Kidney (tissue), 13 donors: ENCODE measurements at regions not wholly inside any gene's neighbourhood (a gene's known extent, or its start where the extent isn't known, plus 50 kb on each side); places are given as distances from the start of the nearest gene placed in this dataset.

Experiments used
- DNase-seq, 5 donors: peaks; one replicate each; pipeline ENCODE4 v3.0.0-alpha.2; 2013 to 2020
- FAIRE-seq: peaks from 2 replicates; lab custom pipeline; 2012; peaks lifted over from hg19 to GRCh38; lab: Jason Lieb, UNC
- H3K27ac ChIP-seq, 2 donors: one replicate each; pipeline ENCODE4 v1.7.0; 2013; ENCODE audit warnings: low read depth in 2 of 2, low read length in 2 of 2, inconsistent platforms in 1 of 2
- H3K27me3 ChIP-seq: one replicate; pipeline ENCODE4 v1.7.1; 2013; ENCODE audit warnings: low read length, inconsistent platforms; ENCODE audit not compliant: control insufficient read depth, insufficient read depth
- H3K36me3 ChIP-seq, 3 donors: one replicate each; pipeline versions ENCODE4 v1.7.0 to v1.7.1; 2013; ENCODE audit warnings: low read length in 3 of 3, control low read depth in 1 of 3, inconsistent platforms in 1 of 3; ENCODE audit not compliant: insufficient read depth in 3 of 3, control insufficient read depth in 2 of 3
- H3K4me1 ChIP-seq, 3 donors: one replicate each; pipeline versions ENCODE4 v1.7.0 to v1.7.1; 2013; ENCODE audit warnings: low read length in 3 of 3, inconsistent platforms in 1 of 3, low read depth in 1 of 3; ENCODE audit not compliant: control insufficient read depth in 2 of 3, insufficient read depth in 2 of 3
- H3K4me3 ChIP-seq, 3 donors: one replicate each; pipeline versions ENCODE4 v1.7.0 to v1.8.1; 2013; ENCODE audit warnings: low read length in 3 of 3, control low read depth in 1 of 3, inconsistent platforms in 1 of 3
- H3K9ac ChIP-seq, 3 donors: one replicate each; pipeline versions ENCODE4 v1.7.0 to v1.7.1; 2013; ENCODE audit warnings: low read length in 3 of 3, control low read depth in 1 of 3, inconsistent platforms in 1 of 3
- H3K9me3 ChIP-seq, 3 donors: one replicate each; pipeline versions ENCODE4 v1.7.0 to v1.7.1; 2013; ENCODE audit warnings: low read length in 3 of 3, control low read depth in 1 of 3, inconsistent platforms in 1 of 3; ENCODE audit not compliant: control insufficient read depth in 2 of 3, insufficient read depth in 1 of 3
- intact Hi-C: fragments of 100-400 bp; cut with DNase I; formaldehyde crosslinking; loops from one replicate; pipeline ENCODE4 v1.11.1; 2022
- TF ChIP-seq, protein P1 (sequence below): IDR thresholded peaks from 3 replicates; pipeline ENCODE4 v1.5.1; 2012; ENCODE audit warnings: mild to moderate bottlenecking, moderate library complexity, borderline replicate concordance; ENCODE audit not compliant: insufficient read depth; ENCODE audit errors: extremely low read depth
- donor health status: control.
- donor health status: control.
- donor health status: control.
- donor health status: control.
- donor health status: control.
- donor health status: DM: yes; HTN: yes; CAD: no.
- donor health status: Normal renal cell carcinoma (clear cell type).

- TF ChIP-seq, protein P1, sequence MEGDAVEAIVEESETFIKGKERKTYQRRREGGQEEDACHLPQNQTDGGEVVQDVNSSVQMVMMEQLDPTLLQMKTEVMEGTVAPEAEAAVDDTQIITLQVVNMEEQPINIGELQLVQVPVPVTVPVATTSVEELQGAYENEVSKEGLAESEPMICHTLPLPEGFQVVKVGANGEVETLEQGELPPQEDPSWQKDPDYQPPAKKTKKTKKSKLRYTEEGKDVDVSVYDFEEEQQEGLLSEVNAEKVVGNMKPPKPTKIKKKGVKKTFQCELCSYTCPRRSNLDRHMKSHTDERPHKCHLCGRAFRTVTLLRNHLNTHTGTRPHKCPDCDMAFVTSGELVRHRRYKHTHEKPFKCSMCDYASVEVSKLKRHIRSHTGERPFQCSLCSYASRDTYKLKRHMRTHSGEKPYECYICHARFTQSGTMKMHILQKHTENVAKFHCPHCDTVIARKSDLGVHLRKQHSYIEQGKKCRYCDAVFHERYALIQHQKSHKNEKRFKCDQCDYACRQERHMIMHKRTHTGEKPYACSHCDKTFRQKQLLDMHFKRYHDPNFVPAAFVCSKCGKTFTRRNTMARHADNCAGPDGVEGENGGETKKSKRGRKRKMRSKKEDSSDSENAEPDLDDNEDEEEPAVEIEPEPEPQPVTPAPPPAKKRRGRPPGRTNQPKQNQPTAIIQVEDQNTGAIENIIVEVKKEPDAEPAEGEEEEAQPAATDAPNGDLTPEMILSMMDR, result no peak
- no peaks in the 10 kb centered on the region for H3K36me3 ChIP-seq
- no peak overlapping the region for H3K4me3 ChIP-seq
- FAIRE-seq (no peak), DNase-seq (peak in 1 of 5 donors; percentile 34)
- no peak overlapping the region for H3K9ac ChIP-seq
- intact Hi-C loops, result no loop called here
- H3K9me3 ChIP-seq, result no peaks in the 10 kb centered on the region
- H3K4me1 ChIP-seq, result no peaks in the 10 kb centered on the region
- no peak overlapping the region for H3K27ac ChIP-seq
- no peaks in the 10 kb centered on the region for H3K27me3 ChIP-seq
These were observed 266.6 kb downstream of the POLR1F start for GRCh38 chr7:19442016-19442785.

DNA sequence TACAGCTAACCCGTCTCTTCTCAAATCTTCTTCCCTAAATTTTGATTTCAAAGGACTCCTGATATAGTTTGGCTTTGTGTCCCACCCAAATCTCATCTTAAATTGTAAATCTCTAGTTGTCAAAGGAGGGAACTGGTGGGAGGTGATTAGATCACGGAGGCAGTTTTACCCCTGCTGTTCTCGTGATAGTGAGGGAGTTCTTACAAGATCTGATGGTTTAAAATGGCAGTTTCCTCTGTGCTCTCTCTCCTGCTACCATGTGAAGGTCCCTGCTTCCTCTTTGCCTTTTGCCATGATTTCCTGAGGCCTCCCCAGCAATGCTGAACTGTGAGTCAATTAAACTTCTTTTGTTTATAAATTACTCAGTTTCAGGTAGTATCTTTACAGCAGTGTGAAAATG lies 269.3 kb downstream of the POLR1F start:
- no peaks in the 10 kb centered on the region for H3K36me3 ChIP-seq
- no peak overlapping the region for H3K27ac ChIP-seq
- TF ChIP-seq, protein P1, result no peak
- no peak for FAIRE-seq
- H3K4me1 ChIP-seq, result no peaks in the 10 kb centered on the region
- H3K9me3 ChIP-seq, result no peaks in the 10 kb centered on the region
- no peaks in the 10 kb centered on the region for H3K27me3 ChIP-seq
- no peak for DNase-seq
- intact Hi-C loops, result no loop called here
- no peak overlapping the region for H3K4me3 ChIP-seq
- H3K9ac ChIP-seq, result no peak overlapping the region

DNA sequence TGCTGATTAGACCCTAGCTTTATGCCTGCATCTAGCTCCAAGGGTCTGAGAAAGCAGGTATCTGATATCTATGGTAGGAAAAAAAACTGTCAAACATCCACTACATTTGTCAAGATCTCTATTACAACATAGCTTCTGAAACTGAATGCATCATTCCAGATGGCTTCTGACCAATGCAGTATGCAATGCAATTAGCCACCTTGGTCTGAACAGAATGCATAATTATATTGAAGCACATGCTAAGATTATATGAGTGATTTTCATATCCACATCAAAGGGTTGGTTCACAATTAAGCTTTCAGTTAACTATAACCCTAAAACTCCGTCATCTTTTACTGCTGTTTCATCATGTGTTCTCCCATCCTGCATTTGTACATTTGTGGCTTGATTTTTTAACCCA lies 271.4 kb downstream of the POLR1F start:
- H3K27ac ChIP-seq, result no peak overlapping the region
- no peak overlapping the region for H3K9ac ChIP-seq
- DNase-seq (no peak), FAIRE-seq (no peak)
- intact Hi-C loops, result no loop called here
- TF ChIP-seq, protein P1, result no peak
- no peaks in the 10 kb centered on the region for H3K9me3 ChIP-seq
- H3K4me1 ChIP-seq, result no peaks in the 10 kb centered on the region
- no peaks in the 10 kb centered on the region for H3K27me3 ChIP-seq
- no peak overlapping the region for H3K4me3 ChIP-seq
- H3K36me3 ChIP-seq, result no peaks in the 10 kb centered on the region
